Right ventricle myocardium superior (tissue), 1 donor: ENCODE measurements at regions not wholly inside any gene's neighbourhood (a gene's known extent, or its start where the extent isn't known, plus 50 kb on each side); places are given as distances from the start of the nearest gene placed in this dataset.

ENCODE experiments used
- ATAC-seq: fragments of 200-7000 bp; cut with Tn5 transposase; one replicate; pipeline ENCODE4 v1.9.1; 2020; ENCODE audit warnings: mild to moderate bottlenecking; ENCODE audit not compliant: poor library complexity
- DNase-seq: peaks from one replicate; pipeline ENCODE4 v3.0.0-alpha.2; 2020
- intact Hi-C: fragments of 100-400 bp; cut with DNase I; formaldehyde crosslinking; loops from one replicate; pipeline ENCODE4 v1.11.2; 2022
- donor health status: DM: no; HTN: yes; CAD: no; lungs with severe emphysema.

DNA sequence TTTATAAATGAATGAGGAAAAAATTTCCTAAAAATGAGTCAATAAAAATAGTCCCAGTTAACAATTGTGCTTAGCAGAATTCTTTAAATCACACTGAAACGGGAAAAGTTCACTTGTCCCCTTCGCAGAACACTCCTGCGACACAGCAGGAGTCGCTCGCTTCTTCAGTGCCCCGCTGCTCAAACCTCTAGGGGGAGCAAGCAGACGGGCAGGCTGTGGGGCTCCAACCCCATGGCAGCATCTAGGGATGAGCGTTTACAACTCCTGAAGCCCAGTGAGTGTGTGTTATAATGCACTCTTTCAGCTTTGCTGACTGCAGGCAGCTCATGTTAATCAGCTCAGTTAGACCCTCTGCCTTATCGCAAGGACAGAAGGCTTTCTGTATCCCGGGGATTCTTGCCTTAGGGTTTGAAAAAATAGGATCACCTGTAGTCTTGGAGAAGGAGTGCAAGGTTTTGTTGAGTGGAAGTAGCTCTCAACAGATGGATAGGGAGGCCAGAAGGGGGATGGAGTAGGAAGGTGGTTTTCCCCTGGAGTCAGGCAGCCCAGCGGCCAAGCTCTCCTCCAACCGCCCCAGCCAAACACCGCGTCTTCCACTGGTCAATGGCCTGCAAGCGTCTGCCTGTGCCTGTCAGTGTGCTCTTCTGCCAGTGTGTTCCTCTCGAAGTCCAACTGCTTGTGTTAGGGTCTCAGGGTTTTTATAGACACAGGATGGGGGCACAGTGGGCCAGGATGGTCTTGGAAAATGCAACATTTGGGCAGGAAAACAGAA lies 1977.7 kb upstream of the LRRTM1 start:
- DNase-seq (no peak), ATAC-seq (no peak)
- intact Hi-C loops: no loop called here

GRCh38 chr2:82279367-82279766 lies 1974.8 kb upstream of the LRRTM1 start:
- DNase-seq: no peak

DNA sequence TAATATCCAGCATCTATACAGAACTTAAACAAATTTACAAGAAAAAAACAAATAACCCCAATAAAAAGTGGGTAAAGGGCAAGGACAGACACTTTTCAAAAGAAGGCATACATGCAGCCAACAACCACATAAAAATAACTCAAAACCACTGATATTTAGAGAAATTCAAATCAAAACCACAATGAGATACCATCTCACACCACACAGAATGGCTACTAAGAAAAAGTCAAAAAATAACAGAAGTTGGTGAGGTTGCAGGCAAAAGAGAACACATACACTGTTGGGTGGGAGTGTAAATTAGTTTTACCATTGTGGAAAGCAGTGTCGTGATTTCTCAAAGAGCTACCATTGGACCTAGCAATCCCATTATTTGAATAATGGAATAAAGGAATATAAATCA lies 1973.9 kb upstream of the LRRTM1 start:
- intact Hi-C loops: no loop called here
- DNase-seq (no peak), ATAC-seq (no peak)

More at GRCh38 chr2:82279367-82279766, 1974.8 kb upstream of the LRRTM1 start:
- no peak for ATAC-seq
- intact Hi-C loops: no loop called here

DNA sequence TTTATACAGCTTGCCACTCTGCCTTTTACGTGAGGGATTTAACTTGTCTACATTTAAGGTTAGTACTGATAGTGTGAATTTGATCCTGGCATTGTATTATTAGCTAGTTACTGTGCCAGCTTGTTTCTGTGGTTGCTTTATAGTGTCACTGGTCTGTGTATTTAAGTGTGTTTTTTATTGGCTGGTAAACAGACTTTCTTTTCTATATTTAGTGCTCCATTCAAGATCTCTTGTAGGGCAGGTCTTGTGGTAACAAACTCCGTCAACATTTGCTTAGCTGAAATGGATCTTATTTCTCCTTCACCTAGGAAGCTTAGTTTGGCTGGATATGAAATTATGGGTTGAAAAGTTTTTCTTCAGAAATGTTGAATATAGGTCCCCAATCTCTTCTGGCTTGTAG lies 1971.0 kb upstream of the LRRTM1 start:
- intact Hi-C loops: no loop called here
- DNase-seq (no peak), ATAC-seq (no peak)

DNA sequence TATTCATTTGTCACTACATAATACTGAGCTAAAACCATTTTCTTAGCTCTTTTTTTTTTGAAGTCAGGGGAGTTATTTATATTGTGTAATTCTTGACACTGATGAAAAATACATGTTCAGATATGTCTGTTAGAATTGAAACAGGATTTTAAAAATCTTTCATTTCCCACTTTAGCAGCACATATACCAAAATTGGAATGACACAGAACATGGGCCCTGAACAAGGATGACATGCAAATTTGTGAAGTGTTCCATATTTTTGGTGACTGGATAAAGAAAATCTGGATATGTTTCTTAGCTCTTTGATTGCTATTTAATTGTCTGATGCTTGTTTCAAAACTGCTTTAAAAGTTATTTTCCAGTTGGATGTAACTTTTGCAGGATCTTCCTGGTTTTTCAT lies 1963.9 kb upstream of the LRRTM1 start:
- DNase-seq: no peak
- no peak for ATAC-seq
- intact Hi-C loops: no loop called here

- DNase-seq (no peak), ATAC-seq (no peak)
- intact Hi-C loops: no loop called here
Measured at GRCh38 chr2:82260521-82260920, 1956.0 kb upstream of the LRRTM1 start.

DNA sequence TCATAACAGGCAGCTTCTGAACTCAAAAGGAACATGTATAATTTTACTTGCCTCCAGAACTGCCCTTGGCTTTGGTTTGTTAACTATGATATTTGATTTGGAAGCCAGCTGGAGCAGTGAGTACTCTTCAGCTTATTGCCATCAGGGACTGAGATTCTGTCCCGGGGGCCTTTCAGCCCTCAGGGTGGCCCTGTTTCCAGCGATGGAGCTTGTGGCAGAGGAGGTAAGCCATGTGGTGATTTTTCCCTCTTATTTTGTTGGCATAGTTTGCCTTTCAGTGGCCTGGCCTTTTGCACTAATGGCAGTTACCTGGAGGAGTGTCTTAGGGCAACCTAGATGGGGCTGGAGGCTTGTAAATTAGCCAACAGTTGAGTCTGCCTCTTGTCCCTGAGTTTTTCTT lies 1955.0 kb upstream of the LRRTM1 start:
- DNase-seq (no peak), ATAC-seq (no peak)
- intact Hi-C loops: no loop called here

DNA sequence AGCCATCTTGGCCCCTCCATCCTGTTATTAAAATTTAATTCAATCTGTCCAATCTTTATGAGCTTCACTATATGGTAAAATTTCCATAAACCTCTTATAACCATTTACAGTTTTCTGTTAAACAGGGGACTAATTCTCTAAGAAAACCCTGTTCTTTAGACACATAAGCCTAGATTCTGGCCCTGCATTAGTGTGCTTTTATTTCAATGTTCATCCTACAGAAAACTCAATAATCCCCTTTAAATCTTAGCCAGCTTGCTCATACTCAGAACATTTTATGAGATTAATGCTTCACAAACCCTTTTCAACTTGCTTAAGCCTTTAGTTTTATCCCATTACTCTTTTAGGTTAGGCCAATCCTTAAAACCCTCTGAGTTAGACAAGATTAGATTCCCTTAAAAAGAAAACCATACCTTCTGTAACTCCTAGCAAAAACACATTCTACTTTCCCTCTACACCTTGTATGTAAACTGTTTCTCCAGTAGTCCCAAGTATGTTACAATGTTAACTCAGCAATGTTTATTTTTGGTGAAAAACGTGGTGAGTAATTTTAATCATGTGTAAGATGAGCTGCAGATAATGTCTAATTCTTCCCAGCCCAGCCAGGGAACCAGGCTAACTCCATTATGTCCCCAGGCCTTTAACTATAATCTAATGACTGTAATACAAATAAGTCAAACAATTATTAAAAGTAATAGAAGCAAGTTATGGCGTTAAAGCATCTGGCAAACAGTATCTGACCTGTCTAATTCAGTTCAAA lies 1953.4 kb upstream of the LRRTM1 start:
- intact Hi-C loops: no loop called here
- DNase-seq (no peak), ATAC-seq (no peak)

DNA sequence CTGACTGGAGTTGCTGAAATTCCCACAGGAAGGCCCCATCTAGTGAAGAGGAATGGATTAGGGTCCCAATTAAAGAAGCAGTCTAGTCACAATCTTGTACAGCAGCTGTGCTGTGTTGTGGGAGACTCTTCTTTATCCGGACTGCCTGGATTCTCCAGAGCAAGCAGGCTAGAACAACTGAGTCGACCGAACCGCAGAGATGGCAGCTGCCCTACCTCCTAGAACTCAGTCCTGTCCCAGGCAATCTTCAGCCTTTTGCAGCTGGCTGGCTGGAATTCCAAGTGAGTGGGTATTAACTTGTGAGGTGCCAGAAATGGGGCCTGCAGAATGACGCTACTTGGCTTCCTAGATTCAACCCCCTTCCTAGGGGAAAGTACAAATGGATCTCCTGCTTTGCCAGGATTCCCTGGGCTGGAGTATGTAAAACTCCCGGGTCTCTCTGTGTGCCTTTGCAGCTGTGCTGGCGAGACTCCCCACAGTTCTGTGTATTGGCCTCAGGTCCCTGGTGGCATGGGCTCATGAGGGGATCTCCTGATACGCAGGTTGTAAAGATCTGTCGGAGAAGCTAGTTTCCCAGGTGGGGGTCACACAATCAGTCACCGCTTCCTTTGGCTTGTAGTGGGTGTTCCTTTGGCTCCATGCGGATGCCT lies 1952.6 kb upstream of the LRRTM1 start:
- DNase-seq (no peak), ATAC-seq (no peak)
- intact Hi-C loops: no loop called here

DNA sequence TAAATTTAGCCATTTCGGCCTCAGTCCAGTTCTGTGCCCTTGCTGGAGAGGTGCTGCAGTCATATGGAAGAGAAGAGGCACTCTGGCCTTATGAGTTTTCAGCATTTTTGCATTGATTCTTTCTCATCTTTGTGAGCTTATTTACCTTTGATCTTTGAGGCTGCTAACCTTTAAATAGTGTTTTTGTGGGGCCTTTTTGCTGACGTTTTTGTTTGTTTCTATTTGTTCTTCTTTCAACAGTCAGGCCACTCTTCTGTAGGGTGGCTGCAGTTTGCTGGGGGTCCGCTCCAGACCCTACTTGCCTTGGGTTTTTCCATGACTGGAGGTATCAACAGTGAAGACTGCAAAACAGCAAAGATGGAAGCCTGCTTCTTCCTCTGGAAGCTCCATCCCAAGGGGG lies 1951.7 kb upstream of the LRRTM1 start:
- no peak for DNase-seq
- intact Hi-C loops: no loop called here
- ATAC-seq: no peak

- intact Hi-C loops: no loop called here
- no peak for DNase-seq
Measured at GRCh38 chr2:82254728-82255127, 1950.2 kb upstream of the LRRTM1 start.

DNA sequence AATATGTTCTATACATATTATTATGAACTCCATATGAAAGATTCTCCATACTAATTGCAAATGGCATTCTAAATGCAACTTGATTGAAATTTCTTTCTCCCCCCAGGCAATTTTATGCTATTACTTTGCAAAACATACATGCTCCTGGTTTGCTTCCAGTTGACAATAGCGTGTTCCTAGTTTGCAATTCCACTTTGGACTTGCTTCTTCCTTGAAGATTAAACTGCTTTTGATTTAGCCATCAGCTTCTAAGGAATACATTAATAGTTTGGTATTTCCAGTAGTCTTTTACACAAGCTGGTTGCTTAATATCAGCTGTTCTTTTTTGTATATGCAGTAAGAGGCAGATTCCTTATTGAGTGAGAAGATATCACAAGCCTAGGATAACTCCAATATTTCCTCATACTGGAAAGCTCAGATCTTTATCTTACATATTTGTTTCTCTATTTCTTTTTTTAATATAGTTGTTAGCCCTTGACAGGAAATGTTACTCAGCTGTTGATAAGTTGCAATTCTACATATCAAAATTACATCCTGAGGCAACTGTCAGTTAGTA lies 1941.7 kb upstream of the LRRTM1 start:
- no peak for DNase-seq
- intact Hi-C loops: no loop called here
- ATAC-seq: no peak

More at GRCh38 chr2:82254728-82255127, 1950.2 kb upstream of the LRRTM1 start:
- ATAC-seq: no peak

GRCh38 chr2:82239176-82239575 lies 1934.6 kb upstream of the LRRTM1 start:
- no peak for DNase-seq
- ATAC-seq: no peak
- intact Hi-C loops: no loop called here

GRCh38 chr2:82237994-82238662 lies 1933.6 kb upstream of the LRRTM1 start:
- ATAC-seq (no peak), DNase-seq (no peak)
- intact Hi-C loops: no loop called here

DNA sequence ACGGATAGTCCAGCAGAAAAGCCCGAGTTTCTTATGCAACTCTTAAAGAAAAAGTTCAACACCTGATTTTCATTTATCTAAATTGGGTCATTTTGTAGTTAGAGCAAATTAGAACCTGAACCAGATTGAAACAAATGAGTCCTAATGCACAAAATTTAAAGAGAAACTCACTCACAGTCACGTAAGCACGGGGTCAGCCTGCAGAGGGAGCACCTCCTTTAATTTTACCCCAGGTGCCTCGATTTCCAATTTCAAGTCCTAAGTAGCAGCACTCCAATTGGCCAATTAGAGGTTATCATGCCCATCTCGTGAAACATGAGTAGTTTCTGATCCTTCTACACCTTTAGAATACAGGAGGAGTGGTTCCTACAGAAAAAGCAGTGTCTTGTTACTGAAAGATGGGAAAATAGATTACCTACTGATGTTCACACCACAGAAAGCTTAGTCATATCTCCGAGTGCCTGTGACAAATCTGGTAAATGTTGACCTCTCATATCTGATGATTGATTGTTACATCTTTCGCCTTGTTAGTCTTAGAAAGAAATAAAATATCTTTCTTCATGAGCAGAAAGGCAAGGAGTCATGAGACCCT lies 1929.8 kb upstream of the LRRTM1 start:
- no peak for DNase-seq
- ATAC-seq: no peak
- intact Hi-C loops: no loop called here

DNA sequence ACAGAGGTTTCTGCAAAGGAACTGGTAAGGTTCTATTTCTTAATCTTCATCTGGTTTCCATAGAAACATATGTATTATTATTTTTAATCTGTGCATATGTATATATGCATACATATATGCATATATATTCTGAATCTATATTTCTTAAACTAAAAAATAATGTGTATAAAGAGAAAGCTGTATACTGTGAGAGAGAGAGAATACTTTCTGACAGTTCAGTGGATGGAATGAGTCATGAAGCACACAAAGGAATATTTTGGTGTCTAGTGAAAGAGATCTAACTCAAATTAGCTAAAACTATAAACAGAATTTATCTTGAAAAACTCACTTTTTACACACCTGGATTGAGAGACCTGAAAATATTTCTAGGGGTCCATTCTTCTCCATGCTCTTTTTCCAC lies 1929.3 kb upstream of the LRRTM1 start:
- ATAC-seq: no peak
- DNase-seq: no peak
- intact Hi-C loops: no loop called here

DNA sequence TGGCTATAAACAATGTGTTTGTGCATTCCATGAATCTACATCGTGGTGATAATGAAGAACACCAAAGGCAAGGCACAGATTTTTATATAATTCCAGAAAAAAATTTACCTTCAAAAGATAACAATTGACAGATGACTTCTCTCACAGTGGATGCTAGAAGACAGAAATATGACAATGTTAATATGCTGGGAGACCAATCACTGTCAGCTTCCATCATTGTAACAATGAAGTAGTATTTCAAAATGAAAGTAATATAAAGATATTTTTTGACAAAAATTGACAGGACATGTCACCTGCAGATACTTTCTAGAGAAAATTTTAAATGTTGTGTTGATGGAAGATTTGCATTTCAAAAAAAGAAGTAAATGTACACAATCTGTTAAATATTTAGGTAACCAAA lies 1925.9 kb upstream of the LRRTM1 start:
- intact Hi-C loops: no loop called here

GRCh38 chr2:82226441-82226840 lies 1921.9 kb upstream of the LRRTM1 start:
- intact Hi-C loops: no loop called here
- no peak for DNase-seq
- ATAC-seq: no peak

More for the DNA sequence above, 1925.9 kb upstream of the LRRTM1 start:
- no peak for DNase-seq
- ATAC-seq: no peak
